GM21526 (cell line): ENCODE measurements at regions not wholly inside any gene's neighbourhood (a gene's known extent, or its start where the extent isn't known, plus 50 kb on each side); places are given as distances from the start of the nearest gene placed in this dataset.

Experiments
- ATAC-seq: cut with Tn5 transposase; IDR thresholded peaks from one replicate; pipeline ENCODE4 v1.9.1; 2021; ENCODE audit warnings: moderate library complexity; ENCODE audit not compliant: unreplicated experiment, low FRiP score

DNA sequence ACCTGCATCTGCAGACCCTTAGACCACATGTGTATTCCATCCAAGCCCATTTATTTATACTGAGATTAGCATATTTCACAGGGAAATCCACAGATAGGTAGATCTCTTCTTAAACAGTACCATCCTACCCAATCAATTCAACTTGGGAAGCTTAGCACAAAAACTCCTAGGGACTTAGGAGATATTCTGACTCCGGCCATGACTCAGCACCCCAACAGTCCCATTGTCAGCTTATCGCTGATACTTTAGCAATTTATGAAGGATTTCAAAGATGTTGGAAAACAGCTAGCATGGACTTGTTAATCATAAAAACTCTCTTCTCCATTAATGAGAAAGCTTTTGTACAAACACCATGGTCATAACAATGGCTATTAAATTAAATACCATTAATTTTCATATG lies 236.2 kb upstream of the PREP start:
- no peak for ATAC-seq

DNA sequence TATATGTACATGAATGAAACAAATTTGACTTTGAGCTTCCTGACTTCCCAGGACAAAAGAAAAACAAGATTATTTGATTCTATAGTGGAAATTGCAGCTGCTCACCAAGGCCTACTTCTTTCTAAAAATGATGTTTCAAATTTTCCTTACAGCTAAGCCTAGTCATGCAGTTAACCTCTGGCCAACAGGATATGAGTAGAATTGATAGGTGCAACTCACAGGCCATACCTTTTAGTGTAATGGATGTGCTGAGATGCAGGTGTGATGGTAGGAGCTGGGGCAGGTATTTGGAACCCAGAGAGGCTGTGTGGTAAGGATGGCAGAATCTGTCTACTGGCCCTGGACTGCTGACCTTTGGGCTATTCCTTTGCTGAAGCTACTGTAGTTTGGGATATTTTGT lies 230.9 kb upstream of the PREP start:
- ATAC-seq: no peak

DNA sequence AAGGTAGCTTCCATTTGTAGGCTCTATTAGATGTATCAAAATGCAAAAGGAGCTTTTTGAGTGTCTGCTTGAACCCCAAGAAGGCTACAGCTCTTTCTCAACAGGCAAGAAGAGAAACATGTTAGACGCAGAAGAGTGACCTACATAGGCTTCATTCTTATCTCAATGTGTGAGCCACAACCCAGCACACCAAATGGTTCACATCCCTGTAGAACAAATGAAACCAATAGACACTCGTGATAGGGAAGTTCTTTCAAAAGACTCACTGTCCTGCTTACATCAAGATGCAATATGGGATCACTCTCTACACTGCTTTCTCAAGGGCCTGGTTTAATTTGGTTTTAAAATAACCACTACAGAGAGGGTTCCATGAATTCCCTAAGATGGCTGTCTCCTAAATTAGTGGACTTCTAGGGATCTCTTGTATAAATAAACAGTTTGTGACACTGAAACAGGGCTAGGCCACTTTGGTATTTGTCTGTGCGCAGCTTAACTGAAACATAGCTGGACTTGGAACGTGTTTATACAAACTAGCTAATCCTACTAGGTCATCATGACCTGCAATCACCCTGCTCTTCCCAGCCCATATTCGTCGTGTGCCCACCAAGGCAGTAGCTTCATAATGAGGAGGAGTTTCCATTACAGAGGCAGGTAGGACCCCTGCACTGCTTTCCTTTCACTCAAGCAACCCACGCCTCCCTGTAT lies 225.4 kb upstream of the PREP start:
- ATAC-seq: no peak

DNA sequence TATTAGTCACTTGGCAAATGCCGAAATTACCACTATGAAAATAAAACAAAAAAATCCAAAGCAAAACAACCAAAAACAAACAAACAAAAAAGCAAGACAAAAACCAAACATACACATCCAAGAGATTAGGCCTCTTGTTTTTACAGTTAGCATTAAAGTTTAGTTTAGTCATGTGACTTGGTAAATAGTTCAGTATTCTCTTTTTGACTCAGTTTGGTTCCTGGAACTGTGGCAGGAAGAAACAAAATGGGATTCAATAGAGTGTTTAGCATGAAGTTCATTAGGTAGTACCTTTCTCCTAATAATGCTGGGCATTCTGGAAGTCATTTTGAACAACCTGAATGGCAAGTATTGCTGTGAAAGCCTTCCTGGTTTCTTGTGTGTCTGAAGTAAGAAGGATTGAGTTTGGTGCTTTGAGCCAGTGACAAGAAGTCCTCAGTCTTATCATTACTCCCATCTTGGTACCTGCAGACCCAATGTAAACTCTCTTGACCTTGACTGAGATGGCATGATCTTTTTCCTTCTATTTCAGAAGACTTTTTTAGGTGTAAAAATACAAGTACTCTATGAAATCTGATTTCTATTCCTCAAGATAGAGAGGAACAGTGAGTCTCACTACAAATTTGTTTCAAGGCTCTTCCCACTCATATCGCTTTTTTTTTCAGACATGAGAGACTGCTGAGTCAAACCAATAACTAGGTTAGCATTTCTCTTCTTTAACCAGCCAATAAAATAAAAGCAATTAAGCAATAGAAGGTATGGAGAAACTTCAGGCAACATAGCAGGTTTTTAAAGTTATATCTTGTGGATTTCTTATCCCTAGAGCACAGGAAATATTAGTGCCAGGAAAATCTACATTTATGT lies 223.6 kb upstream of the PREP start:
- ATAC-seq: no peak

DNA sequence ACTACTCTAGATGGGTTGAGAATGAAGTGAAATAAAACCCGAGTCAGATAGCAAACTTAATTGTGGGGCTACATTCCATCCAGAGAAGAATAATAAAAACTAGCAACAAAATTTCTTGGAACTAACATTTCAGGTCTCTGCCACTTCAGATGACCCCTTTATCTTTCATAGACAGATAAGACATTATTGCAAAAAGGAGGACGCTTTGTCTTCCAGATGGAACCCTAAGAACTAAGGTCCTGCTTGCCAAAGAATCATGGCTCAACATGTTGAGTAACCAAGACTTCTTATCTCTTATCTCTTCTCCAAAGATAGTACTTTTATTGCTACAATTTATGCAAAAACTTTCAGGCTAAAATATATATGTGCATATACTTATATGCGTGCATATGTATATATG lies 221.1 kb upstream of the PREP start:
- no peak for ATAC-seq

DNA sequence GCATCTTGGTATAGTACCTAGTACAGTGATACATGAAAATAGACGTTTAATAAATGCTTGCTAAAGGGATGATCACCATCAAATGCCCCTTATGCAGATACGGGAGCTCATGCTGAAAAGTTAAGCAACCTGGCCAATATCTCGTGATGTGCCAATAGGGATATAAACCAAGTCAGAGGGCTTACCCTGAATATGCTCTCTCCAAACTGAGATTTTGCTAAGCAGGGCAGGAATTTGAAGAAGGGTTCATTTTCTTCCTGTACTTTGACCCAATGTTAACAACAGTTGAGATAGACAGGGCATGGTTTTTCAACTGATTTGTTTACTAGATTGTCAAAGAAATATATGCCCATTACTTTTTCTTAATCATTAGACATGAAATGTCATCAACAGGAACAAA lies 219.3 kb upstream of the PREP start:
- no peak for ATAC-seq

DNA sequence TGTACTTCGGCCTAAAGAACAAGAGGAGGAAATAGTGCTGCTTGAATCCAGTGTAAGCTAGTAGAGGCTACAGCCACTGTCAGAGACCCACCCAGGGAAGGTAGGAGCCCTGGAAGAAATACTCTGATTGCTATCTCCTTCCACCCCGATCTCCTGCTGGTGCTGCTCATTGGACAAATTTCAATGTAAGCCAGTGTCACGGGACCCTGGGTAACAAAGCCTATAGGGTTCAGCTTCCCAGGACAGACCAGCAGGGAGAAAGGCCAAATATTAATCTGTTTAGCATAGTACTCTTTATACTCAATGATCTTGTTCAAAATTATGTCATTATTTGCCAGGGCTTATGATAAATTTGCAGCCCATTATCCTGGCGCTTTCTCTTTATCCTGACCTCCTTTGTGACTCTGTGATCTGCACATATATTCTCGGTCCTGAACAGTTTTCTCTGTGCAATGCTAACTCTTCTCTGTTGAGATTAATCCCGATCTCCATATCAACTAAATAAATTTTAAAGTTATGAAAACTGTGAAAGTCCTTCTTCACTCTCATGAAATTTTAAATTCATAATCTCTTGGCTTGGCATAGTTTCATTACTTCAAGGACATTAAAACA lies 218.8 kb upstream of the PREP start:
- no peak for ATAC-seq

DNA sequence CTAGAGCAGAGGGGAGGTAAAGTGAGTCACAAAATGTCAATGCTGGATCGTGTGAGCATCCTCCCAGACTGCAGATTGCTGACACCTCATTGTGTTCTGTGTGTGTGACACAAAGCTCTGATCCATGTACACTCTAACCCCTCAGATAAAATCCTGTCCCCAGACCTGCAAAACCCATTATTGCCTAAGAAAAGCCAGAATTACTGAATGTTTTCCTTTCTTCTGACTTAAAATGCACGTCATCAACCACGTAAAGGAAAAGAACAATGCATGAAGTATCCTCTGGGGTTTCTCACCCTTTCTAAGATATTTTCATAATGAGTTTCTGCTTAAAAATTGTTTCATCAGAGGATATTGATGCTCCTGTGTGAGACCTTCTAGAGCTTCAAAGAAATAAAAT lies 218.0 kb upstream of the PREP start:
- no peak for ATAC-seq

DNA sequence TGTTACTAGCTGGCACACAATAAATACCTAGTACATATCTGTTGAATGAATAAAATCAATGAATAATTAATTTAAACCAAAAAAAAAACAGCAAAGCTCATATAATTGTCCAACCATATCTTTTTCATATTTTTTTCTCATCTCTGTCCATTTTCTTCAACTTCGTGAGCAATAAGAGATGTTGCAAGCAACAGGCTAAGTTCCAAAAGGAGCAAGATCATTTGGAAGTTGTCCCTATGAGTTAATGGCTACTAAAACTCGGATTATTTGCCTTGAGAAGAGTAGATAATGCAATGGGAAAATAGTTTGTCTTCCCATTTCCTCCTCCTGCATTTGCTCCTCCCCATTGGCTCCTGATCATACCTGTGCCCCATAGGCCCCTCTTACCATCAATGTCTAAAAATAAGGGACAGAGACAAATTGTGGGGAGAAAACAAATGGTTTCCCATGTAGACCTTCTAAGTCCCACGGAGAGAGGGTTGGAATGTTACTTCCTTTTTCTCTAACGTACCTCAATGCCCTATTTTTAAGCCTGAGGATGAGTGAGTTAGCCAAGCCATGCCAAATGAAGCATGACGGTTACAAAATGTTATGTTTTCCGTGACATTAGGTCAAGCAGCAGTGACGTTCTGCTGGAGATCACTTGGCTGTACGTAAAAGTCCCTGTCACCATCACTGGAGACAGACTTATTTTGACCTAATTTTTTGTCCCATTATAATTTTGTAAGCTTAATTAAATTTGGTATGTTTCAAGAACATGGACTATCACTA lies 217.3 kb upstream of the PREP start:
- ATAC-seq: no peak

DNA sequence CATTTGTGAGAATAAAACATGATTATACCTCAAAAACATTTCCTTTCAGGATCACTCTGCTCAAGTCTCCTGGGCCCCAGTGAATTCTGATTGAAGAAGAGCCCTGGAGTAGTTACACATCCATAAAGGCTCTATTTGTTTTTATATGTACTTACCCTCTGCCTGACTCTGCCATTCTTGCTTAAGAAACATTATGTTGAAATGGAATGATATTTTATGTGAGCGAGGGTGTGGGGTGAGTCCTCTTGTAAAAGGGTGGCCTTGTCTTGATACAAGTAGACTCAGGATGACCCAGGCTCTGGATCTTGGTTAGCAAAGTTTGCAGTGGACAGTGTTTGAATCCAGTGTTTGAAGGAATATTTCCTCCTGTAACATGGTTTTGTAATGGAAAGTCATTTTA lies 215.4 kb upstream of the PREP start:
- no peak for ATAC-seq

DNA sequence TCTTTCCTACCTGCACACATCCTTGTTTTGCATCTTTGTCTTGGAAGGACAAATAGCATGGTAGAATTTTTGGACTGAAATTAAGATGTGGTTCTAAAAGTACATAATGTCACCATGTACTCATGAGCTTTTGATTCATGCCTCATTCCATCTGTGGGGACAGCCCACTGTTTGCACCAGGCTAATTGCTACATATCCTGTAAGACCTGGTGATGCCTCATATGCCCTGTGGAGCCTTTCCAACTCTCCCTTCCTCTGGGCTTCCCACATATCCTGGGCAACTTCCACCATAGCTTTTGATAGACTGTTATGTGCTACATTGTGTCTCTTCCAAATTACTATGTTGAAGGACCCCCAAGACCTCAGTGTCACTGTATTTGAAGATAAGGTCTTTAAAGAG lies 213.6 kb upstream of the PREP start:
- ATAC-seq: no peak

DNA sequence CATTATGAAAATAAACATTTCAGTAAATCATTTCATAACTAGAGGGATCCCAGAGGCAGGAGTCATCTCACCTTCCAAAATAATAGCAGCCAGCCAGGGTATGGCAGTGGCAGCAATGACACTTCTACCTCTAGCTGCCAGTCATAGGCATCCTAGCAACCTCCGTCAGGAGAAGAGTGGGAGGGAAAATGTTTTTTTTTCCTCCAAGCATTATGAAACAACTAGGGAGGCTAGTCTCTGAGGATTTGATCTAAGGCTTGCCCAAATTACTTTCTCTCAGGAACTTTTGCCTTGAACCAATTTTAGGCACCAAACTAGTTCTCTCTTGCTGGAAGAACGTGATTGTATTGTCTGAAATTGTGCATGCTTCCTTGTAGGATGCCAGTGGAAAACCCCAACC lies 208.7 kb upstream of the PREP start:
- no peak for ATAC-seq

DNA sequence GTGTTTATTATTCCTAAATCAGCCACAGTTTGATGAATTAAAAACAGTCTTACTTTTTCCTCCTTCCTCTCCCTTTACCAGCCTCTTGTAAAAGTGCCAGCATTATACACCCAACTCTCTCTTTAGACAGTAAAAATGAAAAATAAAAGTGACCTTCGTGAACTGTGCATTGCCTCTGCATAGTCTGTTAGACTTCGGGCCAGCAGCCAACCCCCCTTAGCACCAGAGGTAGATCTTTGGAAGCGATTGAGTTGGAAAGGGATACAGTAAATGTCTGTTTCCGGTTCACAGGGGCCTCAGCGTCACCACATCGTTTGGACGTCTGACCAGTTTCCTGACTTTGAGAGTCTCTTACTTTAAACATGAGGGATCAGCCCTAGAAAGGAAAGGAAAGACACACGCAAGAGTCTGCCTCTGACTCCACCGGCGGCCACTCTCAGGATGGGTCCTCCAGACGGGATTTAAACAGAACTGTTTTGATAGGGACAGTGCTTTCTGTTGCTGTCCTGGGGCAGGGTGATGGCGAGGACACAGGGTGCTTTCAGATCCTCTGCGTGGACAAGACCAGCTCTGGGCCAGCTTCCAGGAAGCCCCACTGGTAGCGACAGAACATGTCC lies 206.6 kb upstream of the PREP start:
- ATAC-seq: no peak

DNA sequence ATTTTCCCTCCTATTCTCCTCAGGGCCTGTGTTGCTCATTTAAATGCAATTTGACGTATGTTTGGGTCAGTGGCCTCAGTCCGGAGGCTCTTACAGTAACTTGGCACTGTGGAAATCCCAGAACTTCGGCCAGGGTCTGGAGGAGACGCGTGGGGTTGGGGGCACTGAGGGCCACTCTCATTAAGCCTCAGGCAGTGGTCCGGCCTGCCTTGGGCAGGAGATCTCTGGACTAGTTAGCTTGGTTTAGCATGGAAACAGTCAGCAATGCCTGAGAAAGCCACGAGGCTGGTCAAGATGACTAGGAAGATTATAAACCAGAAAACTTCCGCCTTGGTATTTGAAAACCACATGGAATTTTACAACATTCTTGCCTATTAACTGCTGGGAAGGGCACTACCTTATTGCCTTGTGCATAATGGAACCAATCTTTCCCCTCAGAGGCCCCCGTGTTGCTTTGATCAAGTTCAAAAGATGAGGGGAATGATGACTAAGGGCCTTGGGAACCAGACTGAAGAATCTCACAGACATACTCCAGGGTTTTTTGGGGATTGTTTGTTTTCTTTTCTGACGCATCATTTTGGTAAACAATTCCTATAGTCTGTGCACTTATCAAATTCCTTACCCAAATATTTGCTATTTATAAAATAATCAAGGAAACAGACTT lies 206.0 kb upstream of the PREP start:
- no peak for ATAC-seq

DNA sequence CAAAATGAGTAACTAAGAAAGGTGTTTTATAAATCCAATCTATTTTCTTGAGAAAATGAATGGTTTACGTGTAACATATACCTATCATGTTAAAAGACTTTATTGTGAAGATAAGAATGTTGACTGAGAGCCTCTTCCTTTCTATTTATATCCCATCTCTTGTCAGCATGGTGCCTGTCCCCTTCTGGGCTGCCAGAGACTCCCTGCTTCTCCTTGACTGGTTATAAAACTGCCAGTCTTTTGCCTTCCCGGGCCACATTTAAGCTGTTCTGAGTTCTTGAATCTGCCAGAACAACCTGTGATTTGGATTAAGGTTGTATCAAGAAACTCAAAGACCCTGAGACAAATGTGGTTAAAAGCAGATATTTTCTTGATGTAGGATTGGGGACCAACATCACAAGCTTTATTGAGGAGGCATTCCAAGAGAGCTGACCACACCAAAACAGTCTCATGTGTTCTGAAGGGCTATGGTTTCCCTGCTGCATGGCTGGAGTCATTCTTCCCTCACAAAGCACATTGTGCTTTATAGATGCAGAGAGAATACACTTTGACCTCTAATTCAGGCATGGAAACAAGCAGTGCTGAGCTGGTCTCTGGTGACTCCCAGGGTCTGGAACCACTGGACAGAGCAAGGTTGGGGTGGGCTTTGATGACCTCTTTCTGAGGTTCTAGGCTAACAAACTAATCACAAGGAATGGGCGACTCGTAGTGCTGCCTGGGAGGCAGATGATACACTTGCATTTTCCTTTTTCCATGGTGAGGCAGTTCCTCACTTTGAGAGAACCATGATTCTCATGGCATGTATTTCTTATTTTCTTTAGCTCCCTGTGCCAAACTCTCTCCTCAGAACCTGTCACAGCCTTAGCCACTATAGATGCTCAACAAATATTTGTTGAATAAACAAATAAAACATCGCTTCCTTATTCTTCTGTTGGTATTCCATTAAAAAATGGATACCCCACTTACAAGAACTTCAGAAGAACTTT lies 205.0 kb upstream of the PREP start:
- ATAC-seq: no peak

DNA sequence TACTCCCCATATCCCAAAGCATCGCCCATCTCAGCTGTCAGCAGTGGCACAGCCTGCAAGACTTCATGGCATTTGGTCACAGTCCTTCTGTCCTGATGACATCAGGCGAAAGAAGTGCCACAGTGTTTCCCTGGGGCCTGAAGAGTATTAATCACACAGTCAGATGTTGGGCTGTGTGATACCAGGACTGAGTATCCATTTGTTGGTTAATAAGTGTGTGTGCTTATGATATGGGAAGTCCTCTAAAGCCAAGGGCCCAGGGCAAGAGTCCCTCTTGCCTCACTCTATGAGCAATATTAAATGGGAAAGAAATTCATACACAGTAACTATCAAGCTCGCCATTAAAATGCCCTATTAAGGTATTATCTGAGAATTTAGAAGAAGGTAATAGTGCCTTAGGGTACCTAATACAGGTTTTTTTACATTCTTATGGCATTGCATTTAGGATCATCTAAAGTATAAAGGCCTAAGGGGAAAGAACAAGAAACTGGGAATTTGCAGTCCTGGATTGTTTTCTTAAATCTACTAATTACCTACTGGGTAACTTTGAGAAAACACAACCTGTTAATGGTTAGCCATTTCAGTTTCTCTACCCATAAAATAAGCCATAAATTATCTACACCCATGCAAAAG lies 204.1 kb upstream of the PREP start:
- ATAC-seq: no peak

DNA sequence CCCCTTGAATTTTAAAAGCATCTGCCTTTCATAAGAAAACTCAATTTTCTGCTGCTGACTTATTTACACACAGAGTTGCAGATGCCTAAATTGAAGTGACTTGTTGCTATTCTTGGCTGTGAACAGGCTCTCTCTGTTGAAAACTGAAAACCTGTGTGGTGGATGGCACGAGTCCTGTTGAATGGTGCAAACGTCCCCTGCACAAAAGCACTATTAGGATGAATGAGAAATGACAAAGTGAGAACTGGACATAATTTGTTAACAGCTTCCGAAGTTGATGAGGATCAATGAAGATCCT lies 201.7 kb upstream of the PREP start:
- ATAC-seq: no peak

DNA sequence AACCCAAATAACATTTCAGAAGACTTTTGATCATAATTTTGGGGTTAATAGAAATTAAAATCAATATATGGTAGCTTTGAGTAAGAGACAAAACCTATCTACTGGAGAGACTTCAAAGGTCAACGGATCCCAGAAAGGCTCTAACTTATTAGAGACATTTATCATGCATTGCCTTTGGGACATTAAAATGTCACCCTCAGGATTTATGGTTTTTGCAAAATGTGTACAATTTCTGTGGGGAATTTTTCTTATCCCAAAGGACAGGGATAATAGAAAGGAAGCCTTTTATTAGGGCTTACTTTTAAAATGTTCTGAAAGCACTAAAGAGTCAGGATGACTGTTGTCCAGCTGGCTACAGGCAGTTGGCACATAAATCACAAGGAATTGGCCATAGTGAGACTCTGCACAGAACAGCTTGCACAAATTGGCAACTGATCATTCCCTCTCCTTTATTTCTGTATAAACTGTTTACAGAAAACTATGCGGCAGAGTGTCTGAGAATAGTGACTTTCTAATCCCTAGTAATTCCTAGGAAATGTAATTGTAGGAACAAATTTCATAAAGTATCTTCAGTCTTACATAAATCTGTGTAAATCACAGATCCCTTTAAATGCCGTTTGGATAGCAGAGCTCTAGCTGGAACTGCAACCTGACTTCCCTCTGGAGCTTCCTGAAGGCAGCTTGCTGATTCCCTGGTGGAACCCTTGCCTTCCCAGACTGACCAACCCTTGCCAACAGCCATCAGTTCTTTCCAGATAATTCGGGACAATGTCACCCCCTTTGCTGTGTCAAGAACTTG lies 201.1 kb upstream of the PREP start:
- no peak for ATAC-seq
